NCI-H2081 (cell line): ENCODE measurements at regions not wholly inside any gene's neighbourhood (a gene's known extent, or its start where the extent isn't known, plus 50 kb on each side); places are given as distances from the start of the nearest gene placed in this dataset.

Source experiments
- DNase-seq, 2 experiments: peaks; one replicate each; lab custom pipeline; 2025; lab: John Stamatoyannopoulos, UW

- no peak for DNase-seq
These were observed 160.4 kb downstream of the AACS start for GRCh38 chr12:125225641-125226040.

DNA sequence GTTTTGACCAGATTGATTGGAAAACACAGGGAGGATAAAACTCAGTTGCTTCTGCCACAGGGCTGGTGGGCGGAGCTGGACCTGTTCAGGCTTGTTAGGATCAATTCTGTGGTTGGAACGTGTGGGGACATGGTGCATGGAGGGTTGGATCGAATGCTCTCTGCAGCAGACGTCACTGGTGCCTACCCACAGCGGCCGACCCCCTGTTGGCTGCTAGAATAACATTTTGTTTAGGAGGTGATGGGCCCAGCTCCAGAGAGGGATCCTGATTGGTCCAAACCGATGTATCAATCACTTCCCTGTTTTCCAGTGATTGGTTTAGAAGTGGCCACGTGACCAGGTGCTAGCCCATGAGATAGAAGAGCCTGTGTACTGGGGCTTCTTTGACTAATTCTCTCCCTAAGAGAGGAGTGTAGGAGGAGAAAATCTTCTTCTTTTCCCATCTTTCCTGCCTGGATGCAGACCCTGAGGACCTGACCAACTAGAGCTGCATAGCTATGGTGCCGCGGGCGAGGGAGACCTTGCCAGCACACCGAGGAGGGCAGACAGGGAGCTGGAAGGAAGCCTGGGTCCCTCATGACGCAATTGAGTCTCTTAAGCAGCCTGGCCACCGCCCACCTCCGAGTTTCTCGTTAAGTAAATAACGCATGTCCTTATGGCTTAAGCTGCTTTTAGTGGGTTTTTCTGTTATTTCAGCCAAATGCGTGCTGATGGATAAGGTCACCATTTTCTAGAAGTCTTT lies 163.5 kb downstream of the AACS start:
- no peak for DNase-seq

GRCh38 chr12:125229878-125230530 lies 164.8 kb downstream of the AACS start:
- DNase-seq = no peak

DNA sequence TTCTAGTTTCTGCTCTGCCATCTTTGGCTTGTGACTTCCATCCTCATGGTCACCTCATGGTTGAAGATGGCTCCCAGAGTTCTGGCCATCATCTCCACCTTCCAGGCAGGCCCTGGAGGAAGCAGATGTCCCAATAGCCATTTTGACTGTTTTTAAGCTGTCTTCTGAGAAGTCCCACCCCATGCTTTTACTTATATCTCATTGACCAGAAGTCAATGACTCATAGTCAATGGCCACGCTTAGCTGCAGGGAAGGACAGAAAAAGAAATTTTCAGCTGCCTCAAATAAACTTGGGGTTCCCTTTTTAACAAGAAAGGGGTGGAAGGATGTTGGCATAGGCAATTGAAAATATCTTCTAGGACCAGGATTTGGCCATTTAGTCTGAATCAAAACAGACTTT lies 168.1 kb downstream of the AACS start:
- DNase-seq = no peak

DNA sequence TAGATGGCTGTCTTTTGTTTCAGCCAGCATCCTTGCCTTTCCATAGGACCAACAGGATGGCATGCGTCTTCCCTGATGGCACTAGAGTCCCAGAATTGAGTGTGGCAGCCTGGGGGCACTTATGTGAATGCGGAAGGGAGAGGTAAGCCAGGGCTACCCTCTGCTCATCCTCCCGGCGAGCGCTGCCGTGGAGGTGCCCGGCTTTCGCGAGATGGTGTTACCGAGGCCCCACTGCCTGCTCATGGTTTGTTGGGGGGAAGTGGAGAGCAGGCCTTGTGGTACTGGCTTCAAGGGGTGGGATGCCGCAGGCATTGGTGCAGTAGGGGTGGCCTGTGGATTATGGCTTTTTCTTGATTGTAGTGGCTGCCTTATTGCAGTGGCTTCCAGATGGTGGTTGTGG lies 174.3 kb downstream of the AACS start:
- no peak for DNase-seq

- DNase-seq = no peak
These were observed 175.5 kb downstream of the AACS start for GRCh38 chr12:125240717-125241116.

GRCh38 chr12:125243811-125244210 lies 178.6 kb downstream of the AACS start:
- no peak for DNase-seq

DNA sequence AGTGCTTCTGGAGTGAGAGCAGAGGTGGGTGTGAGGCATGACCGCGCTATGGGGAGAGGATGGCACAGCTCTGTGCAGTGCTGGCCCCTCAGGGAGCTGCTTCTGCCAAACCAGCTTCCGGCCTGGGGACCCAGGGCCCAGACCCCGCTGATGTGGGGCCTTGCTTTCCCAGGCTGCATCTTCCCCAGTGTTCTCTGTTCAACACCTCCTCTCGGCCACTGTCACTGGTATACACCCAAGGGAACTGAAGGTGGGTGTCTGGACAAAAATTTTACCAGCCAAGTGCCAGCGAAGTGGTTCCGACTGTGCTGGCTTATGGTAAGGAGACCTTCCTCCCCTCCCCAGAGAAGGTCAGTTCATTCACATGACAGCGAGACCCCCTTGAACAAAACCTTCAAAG lies 179.1 kb downstream of the AACS start:
- DNase-seq = no peak

DNA sequence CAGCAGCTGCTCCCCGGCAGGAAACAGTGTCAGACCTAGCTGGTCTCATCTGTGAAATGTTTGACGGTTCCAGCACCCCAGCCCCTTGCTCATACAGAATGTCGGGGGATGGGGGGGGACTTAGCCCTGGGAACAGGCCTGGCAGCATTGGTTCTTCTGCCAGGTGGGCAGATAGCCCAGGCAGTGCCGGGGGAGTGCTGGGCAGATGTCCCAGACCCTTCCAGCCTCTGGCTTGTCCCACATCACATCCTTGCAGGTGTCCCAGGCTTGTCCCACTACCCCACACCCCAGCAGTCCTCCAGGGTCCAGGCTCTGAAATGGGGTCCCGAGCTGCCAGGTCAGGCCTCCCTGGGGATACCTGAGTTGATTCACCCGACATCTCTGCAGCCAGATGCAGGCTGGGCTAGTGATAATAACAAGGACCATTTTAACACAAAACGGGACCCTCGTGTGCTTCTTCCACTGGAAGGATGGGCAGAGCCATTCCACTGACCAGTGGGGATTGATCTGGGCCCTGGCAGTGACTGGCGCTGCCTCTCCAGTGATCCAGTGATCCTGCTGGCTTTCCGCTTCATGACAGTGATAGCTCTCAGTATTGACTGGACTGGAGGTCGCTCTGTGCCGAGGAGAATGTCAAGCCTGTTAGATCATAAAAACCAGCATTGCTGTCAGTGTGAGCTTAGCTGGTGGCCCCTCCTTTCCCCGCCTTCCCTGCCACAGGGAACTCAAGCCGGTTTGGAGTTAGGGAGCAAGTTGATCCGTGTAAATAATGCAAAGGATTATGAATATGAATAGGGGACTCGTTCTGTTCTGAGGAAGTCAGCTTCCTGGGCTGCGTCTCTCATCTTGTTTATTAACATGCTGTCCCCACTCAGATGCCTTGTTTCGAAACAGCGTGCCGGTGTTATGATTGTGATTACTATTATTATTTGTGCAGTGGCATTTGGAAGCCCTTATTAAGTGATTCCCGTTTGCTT lies 180.6 kb downstream of the AACS start:
- DNase-seq = no peak

- no peak for DNase-seq
These were observed 182.2 kb downstream of the AACS start for GRCh38 chr12:125247477-125247876.

DNA sequence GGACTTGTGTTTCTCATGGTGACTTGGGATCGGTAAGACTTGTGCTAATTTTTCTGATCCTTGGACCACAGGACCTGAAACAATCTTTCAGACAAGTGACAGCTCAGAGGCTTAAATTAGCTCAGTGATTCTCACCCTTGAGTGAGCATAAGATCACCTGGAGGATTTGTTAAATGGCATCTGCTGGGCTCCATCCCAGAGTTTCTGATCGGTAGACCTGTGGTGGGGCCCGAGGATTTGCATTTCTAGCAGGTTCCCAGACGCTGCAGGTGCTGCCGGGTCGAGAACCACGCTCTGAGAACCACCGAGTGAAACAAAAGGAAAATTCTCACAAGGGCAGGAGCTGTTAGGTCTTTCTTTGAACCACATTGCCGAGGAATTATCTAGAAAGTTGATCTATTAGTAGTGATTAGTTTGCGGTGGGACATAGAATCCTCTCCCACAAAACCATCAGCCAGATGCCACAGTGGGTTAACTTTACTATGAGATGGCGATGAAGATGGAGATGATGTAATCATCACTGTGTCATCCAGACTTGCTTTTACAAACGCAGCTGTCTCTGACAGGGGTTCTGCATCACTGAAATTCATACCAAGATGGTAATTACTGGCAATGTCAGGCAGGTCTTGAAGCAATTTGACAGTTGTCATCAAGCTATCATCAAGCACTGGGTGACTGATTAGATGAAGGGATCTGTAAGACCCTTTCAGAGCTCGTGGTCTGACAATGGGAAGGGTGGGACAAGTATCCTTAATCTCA lies 184.0 kb downstream of the AACS start:
- DNase-seq = no peak

- DNase-seq = no peak
These were observed 184.7 kb downstream of the AACS start for GRCh38 chr12:125249932-125250331.

- no peak for DNase-seq
These were observed 189.0 kb downstream of the AACS start for GRCh38 chr12:125254236-125254635.

- DNase-seq = no peak
These were observed 189.6 kb downstream of the AACS start for GRCh38 chr12:125254856-125255255.

DNA sequence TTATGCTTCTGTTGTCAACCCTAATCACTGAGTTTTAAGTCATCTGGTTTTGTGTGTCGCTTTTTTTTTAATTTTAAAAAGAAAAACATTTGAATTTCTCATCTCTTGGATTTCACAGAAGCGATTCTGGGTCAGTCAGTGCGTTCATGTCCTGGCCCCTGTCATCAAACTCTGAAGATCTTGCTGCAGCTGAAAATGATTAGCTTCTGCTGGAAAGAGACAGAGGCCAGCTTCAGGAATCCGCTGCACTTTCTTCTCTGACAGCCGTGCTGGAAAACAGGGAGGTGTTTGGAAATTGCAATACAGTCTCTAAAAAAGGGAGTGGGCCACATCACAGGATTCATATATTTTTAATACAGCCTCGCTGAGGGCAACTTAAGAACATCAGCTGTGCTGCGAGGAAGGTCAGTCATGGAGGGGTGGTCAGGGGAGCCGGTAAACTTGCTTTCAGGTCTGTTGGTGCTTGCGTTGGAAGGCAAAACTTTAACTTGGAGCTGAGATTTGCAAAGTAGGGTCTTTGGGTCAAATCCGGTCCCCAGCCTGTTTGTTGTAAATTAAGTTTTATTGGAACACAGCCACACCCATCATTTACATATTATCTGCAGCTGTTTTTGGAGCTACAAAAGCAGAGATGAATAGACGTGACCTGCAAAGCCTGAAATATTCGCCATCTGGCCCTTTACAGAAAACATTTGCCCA lies 190.8 kb downstream of the AACS start:
- DNase-seq = no peak

GRCh38 chr12:125256634-125256936 lies 191.3 kb downstream of the AACS start:
- DNase-seq = no peak

DNA sequence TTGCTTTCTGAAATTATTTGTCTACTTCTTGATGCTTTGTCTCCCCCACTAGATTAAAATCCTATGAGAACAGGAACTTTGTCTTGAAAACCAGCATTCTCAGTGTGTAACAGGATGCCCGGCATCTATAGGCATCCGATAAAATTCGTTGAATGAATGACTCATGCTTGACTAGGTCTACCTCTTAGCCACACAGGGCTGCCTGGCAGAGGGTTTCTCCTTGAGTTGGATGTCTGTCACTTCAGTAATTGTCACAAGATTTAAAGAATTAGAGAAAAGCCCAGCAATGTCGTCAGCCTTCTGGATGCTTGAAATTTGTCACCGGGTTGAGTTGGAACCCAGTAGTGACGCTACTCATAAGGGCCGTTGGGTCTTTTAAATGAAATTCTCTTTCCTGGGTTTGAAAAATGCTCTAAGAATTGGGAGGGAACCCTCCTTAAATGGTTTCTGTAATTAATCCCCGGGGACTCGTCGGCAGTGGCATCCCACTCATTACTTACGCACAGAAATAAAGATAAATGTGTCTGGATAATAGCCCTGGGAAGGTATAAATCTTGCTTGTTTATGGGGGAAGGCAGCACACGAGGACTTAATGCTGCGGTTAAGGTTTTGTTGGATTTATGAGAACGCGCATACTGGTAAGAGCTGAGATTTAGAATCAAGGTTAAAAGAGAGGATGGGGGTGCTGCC lies 194.1 kb downstream of the AACS start:
- DNase-seq = no peak

GRCh38 chr12:125262851-125263250 lies 197.6 kb downstream of the AACS start:
- no peak for DNase-seq

DNA sequence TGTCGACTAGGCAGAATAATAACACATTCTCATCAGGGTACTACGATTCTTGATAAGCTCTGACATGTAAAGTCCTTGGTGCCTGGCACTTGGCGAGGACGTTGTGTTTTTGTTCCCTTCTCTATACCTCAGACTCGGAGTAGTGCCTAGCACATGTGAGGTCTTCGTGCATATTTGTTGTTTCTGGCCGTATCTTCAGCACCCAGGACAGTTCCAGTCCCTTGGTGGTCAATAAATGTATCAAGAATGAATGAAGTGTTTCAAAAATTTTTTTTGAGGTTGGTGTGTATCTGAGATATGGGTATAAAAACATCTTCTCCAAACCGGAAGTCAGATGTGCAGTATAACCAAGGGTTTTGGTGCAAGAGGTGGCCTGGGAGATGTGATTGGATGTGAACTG lies 198.2 kb downstream of the AACS start:
- DNase-seq = no peak

- DNase-seq = no peak
These were observed 201.9 kb downstream of the AACS start for GRCh38 chr12:125267114-125267513.

DNA sequence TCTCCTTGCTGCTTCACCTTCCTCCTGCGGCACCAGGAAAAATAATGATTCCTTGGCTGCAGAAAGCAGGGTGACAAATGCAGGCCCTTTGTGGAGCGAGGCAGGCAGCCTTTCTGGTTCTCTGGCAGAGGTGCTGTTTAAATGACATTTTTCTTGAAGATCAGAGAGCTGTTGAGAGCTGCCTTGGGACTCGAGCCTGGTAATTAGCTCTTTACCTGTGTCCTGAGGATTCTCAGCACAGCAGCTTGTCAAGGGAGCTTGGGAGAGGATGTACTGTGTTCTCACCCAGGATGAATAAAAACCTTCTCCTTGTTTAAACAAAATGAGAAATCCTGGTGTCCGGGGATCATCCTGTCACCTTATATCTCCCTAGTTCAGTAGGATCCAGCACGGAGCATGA lies 204.0 kb downstream of the AACS start:
- DNase-seq = no peak
